Ishikawa (cell line): ENCODE measurements at regions not wholly inside any gene's neighbourhood (a gene's known extent, or its start where the extent isn't known, plus 50 kb on each side); places are given as distances from the start of the nearest gene placed in this dataset.

Experiments used
- CEBPB ChIP-seq: IDR thresholded peaks from 2 replicates; pipeline ENCODE4 v1.6.1; 2012
- CREB1 ChIP-seq: IDR thresholded peaks from 2 replicates; pipeline ENCODE4 v1.6.1; 2012; ENCODE audit warnings: low read depth
- EGR1 ChIP-seq: IDR thresholded peaks from 2 replicates; pipeline ENCODE4 v1.6.1; 2012
- EP300 ChIP-seq: IDR thresholded peaks from 2 replicates; pipeline ENCODE4 v1.6.1; 2012; ENCODE audit warnings: borderline replicate concordance
- FOXM1 ChIP-seq: IDR thresholded peaks from 2 replicates; pipeline ENCODE4 v1.6.1; 2012; ENCODE audit warnings: low read depth, borderline replicate concordance
- MAX ChIP-seq: IDR thresholded peaks from 2 replicates; pipeline ENCODE4 v1.6.1; 2012
- NFIC ChIP-seq: IDR thresholded peaks from 2 replicates; pipeline ENCODE4 v1.6.1; 2012
- RAD21 ChIP-seq: IDR thresholded peaks from 2 replicates; pipeline ENCODE4 v1.6.1; 2012; ENCODE audit warnings: low read depth
- TAF1 ChIP-seq: IDR thresholded peaks from 2 replicates; pipeline ENCODE4 v1.6.1; 2012; ENCODE audit warnings: low read depth, mild to moderate bottlenecking
- TCF12 ChIP-seq: IDR thresholded peaks from 2 replicates; pipeline ENCODE4 v1.6.1; 2012; ENCODE audit warnings: low read depth
- TEAD4 ChIP-seq: IDR thresholded peaks from 2 replicates; pipeline ENCODE4 v1.6.1; 2012
- USF1 ChIP-seq: IDR thresholded peaks from 2 replicates; pipeline ENCODE4 v1.6.1; 2012
- YY1 ChIP-seq: IDR thresholded peaks from 2 replicates; pipeline ENCODE4 v1.6.1; 2012; ENCODE audit warnings: low read depth
- ZBTB7A ChIP-seq: IDR thresholded peaks from 2 replicates; pipeline ENCODE4 v1.6.1; 2012; ENCODE audit warnings: low read depth
- TF ChIP-seq, protein P1 (sequence below): IDR thresholded peaks from 2 replicates; pipeline ENCODE4 v1.6.1; 2012; ENCODE audit warnings: low read depth, mild to moderate bottlenecking

GRCh38 chr9:134555094-134555650 is 86.4 kb upstream of the COL5A1 start:
- TF ChIP-seq NFIC (no peak), TAF1 (no peak), RAD21 (no peak), FOXM1 (no peak), ZBTB7A (no peak)

DNA sequence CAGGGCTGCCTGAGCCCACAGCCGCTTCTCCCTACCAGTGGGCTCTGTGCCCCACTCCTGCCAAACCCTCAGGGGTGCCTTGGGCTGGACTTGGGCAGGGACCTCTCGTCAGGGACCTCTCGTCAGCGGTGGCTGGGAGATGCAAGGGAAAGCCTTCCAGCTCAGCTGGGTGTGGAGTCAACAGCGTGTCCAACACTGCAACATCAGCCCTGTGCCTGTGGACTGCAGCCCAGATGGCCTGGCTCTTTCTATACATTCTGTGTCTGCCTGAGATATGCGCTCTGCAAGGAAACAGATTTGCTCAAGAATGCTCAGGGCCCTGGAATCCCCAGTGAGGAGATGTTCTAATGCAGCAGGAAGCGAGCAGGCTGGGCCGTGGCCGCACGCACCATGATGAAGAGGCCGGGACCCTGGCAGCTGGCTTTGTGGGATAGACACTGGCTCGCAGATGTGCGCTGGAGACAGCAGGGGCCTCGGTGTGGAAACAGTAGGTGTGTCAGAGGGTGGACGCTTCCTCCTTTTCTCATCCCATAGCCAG is 85.0 kb upstream of the COL5A1 start:
- TF ChIP-seq EGR1 (no peak), TCF12 (no peak), USF1 (no peak), ZBTB7A (no peak)

DNA sequence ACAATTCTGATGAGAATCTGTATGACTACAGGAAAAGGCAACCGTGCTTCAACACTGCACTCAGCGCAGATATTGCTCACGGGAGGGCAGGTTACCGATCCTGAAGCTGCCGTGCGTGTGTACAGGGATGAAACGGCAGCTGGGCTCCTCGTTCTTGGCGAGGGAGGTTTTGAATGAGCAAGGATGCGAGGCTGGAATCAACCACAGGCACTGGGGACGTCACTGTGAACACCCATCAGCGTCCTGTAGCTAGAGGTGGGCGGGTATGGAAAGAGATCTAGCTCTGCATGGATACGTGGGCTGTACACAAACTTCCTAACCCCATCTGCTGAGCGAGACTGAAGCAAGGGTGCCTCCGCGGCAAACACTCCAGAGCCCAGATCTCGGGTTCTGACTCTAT is 84.3 kb upstream of the COL5A1 start:
- no peak for TF ChIP-seq EP300

DNA sequence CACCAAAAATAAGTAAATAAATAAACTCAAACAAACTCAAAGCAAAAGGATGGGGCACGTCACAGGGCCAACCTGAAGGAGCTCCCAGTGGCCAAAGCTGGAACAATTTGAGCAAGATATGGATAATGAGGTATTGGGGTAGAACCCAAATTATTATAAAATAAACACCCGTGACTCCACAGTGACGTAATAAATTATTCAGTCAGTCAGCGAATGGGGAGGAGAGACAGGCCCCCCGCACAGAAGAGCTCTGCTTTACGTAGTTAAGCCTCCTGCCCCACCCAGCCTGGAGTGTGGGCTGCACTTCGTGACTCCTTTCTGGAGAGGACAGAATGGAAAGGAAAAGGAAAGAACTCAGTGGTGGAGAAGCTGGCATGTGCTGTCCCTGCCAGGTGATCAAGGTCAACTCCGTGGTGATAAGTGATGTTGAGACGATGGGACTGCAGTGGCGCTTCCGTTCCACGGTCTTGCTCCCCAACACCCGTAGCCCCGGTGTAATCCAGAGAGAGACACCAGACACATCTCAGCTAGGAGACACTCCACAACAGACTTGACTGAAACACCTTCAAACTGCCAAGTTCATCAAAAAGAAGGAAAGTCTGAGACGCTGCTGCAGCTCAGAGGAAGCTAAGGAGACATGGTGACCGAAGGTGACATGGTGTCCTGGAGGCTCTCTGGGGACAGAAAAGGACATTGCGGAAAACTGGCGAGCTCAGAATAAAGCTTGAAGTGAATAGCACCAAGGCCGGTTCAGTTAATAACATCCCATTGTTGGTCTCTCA is 83.3 kb upstream of the COL5A1 start:
- no peak for TF ChIP-seq FOXM1
- TF ChIP-seq NFIC, result no peak
- TF ChIP-seq TEAD4, result no peak
- no peak for TF ChIP-seq YY1
- TF ChIP-seq, protein P1, sequence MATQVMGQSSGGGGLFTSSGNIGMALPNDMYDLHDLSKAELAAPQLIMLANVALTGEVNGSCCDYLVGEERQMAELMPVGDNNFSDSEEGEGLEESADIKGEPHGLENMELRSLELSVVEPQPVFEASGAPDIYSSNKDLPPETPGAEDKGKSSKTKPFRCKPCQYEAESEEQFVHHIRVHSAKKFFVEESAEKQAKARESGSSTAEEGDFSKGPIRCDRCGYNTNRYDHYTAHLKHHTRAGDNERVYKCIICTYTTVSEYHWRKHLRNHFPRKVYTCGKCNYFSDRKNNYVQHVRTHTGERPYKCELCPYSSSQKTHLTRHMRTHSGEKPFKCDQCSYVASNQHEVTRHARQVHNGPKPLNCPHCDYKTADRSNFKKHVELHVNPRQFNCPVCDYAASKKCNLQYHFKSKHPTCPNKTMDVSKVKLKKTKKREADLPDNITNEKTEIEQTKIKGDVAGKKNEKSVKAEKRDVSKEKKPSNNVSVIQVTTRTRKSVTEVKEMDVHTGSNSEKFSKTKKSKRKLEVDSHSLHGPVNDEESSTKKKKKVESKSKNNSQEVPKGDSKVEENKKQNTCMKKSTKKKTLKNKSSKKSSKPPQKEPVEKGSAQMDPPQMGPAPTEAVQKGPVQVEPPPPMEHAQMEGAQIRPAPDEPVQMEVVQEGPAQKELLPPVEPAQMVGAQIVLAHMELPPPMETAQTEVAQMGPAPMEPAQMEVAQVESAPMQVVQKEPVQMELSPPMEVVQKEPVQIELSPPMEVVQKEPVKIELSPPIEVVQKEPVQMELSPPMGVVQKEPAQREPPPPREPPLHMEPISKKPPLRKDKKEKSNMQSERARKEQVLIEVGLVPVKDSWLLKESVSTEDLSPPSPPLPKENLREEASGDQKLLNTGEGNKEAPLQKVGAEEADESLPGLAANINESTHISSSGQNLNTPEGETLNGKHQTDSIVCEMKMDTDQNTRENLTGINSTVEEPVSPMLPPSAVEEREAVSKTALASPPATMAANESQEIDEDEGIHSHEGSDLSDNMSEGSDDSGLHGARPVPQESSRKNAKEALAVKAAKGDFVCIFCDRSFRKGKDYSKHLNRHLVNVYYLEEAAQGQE, result no peak
- no peak for TF ChIP-seq EP300

DNA sequence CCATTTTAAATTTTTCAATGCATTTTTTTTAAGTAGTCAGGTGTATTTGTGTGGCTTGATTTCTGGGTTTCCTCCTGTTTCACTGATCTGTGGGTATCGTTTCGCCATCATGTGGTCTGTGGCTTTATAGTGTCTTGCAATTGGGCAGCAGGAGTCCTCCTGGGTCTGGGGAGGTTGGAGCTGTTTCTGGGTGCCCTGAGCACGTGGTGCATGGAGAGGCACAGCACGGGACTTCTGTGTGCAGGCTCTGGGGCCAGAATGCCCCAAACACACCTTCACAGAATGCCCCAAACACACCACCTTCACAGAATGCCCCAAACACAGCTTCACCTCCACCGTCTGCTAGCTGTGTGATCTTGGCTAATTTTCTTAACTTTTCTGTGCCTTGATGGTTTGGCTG is 82.6 kb upstream of the COL5A1 start:
- TF ChIP-seq CREB1 (no peak), FOXM1 (no peak), TAF1 (no peak), YY1 (no peak)

GRCh38 chr9:134560206-134560605 is 81.4 kb upstream of the COL5A1 start:
- TF ChIP-seq, protein P1, result no peak
- no peak for TF ChIP-seq RAD21
- no peak for TF ChIP-seq TAF1
- TF ChIP-seq USF1, result no peak
- no peak for TF ChIP-seq YY1
- no peak for TF ChIP-seq FOXM1
- TF ChIP-seq ZBTB7A, result no peak
- no peak for TF ChIP-seq CREB1
- TF ChIP-seq EGR1, result no peak

DNA sequence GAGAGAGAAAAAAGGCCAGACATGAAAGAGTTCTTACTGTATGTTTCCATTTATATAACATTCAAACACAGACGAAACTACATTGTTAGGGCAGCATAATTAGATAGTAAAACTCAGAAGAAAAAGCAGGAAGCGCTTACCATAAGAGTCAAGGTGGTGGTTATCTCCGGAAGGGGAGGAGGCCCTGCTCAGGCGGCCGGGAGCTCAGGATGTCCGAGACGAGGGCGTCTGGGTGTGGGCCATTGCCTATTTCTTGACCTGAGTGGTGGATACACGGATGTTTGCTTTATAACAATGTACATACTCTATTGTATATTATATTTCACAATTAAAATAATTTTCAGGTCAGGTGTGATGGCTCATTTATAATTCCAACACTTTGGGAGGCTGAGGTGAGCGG is 80.9 kb upstream of the COL5A1 start:
- TF ChIP-seq CREB1 (no peak), TEAD4 (no peak), EP300 (no peak), YY1 (no peak), USF1 (no peak), CEBPB (no peak), TAF1 (no peak), EGR1 (no peak), NFIC (no peak), FOXM1 (no peak), TCF12 (no peak), RAD21 (no peak), MAX (no peak), ZBTB7A (no peak)
- TF ChIP-seq, protein P1, result no peak
